Neuronal stem cell (in vitro differentiated cells): ENCODE measurements at regions not wholly inside any gene's neighbourhood (a gene's known extent, or its start where the extent isn't known, plus 50 kb on each side); places are given as distances from the start of the nearest gene placed in this dataset.

Experiments
- DNase-seq: peaks from one replicate; pipeline ENCODE4 v3.0.0-alpha.2; 2013; ENCODE audit warnings: low spot score
- H2AFZ ChIP-seq: one replicate; pipeline ENCODE4 v1.6.1; 2013; ENCODE audit warnings: mild to moderate bottlenecking, low read length, inconsistent platforms
- H2AK5ac ChIP-seq: 2 replicates; pipeline ENCODE4 v1.6.1; 2013; ENCODE audit warnings: low read depth, mild to moderate bottlenecking, inconsistent platforms, low read length, moderate library complexity, mixed read lengths
- H2BK120ac ChIP-seq: 2 replicates; pipeline ENCODE4 v1.6.1; 2013; ENCODE audit warnings: low read depth, mild to moderate bottlenecking, inconsistent platforms, low read length, moderate library complexity, mixed read lengths
- H2BK12ac ChIP-seq: one replicate; pipeline ENCODE4 v1.6.1; 2013; ENCODE audit warnings: low read length, inconsistent platforms
- H2BK15ac ChIP-seq: 2 replicates; pipeline ENCODE4 v1.6.1; 2013; ENCODE audit warnings: mild to moderate bottlenecking, low read length, inconsistent platforms, mixed read lengths
- H2BK5ac ChIP-seq: one replicate; pipeline ENCODE4 v1.6.1; 2013; ENCODE audit warnings: inconsistent platforms, mild to moderate bottlenecking, low read length, moderate library complexity
- H3K14ac ChIP-seq: one replicate; pipeline ENCODE4 v1.6.1; 2013; ENCODE audit warnings: low read length, inconsistent platforms
- H3K18ac ChIP-seq: 2 replicates; pipeline ENCODE4 v1.6.1; 2013; ENCODE audit warnings: low read length, inconsistent platforms
- H3K23ac ChIP-seq: 2 replicates; pipeline ENCODE4 v1.6.1; 2013; ENCODE audit warnings: low read depth, mild to moderate bottlenecking, mixed read lengths, low read length, inconsistent platforms; ENCODE audit not compliant: poor library complexity
- H3K27ac ChIP-seq: replicated peaks from 3 replicates; pipeline ENCODE4 v1.5.1; 2013; ENCODE audit warnings: low read length, inconsistent platforms
- H3K27me3 ChIP-seq, 3 experiments: 2 replicates each; pipeline ENCODE4 v1.6.1; 2013; ENCODE audit warnings: low read length in 3 of 3, mild to moderate bottlenecking in 2 of 3, inconsistent platforms in 1 of 3, low read depth in 1 of 3, mixed read lengths in 1 of 3, moderate library complexity in 1 of 3; ENCODE audit not compliant: control insufficient read depth in 3 of 3, insufficient read depth in 3 of 3
- H3K36me3 ChIP-seq, 2 donors: replicated peaks in 1 of 2; 2 replicates each; pipeline ENCODE4 v1.6.1; 2013; ENCODE audit warnings: low read length in 2 of 2; ENCODE audit not compliant: control insufficient read depth in 2 of 2, insufficient read depth in 2 of 2
- H3K4ac ChIP-seq: 2 replicates; pipeline ENCODE4 v1.6.1; 2013; ENCODE audit warnings: inconsistent platforms, mild to moderate bottlenecking, low read length, moderate library complexity
- H3K4me1 ChIP-seq, 2 donors: 1 replicate in 1 of 2; 2 replicates in 1 of 2; pipeline ENCODE4 v1.6.1; 2013; ENCODE audit warnings: low read length in 2 of 2, low read depth in 1 of 2; ENCODE audit not compliant: control insufficient read depth in 2 of 2, insufficient read depth in 1 of 2
- H3K4me2 ChIP-seq: one replicate; pipeline ENCODE4 v1.6.1; 2013; ENCODE audit warnings: mild to moderate bottlenecking, low read length, inconsistent platforms; ENCODE audit not compliant: insufficient read depth, poor library complexity, severe bottlenecking
- H3K4me3 ChIP-seq, 2 donors: 2 replicates each; pipeline ENCODE4 v1.5.1; 2013; ENCODE audit warnings: low read length in 2 of 2, mild to moderate bottlenecking in 2 of 2, inconsistent platforms in 1 of 2, moderate library complexity in 1 of 2
- H3K79me1 ChIP-seq: one replicate; pipeline ENCODE4 v1.6.1; 2013; ENCODE audit warnings: low read depth, mild to moderate bottlenecking, inconsistent platforms, low read length, moderate library complexity
- H3K9ac ChIP-seq: one replicate; pipeline ENCODE4 v1.6.1; 2013; ENCODE audit warnings: mild to moderate bottlenecking, low read depth, low read length, inconsistent platforms; ENCODE audit not compliant: poor library complexity
- H3K9me3 ChIP-seq, 2 donors: replicated peaks in 1 of 2; 2 replicates each; pipeline versions ENCODE3 to v1.6.1; 2013; ENCODE audit warnings: low read length in 2 of 2, mild to moderate bottlenecking in 2 of 2, inconsistent platforms in 1 of 2, low read depth in 1 of 2, mixed read lengths in 1 of 2, moderate library complexity in 1 of 2; ENCODE audit not compliant: control insufficient read depth in 2 of 2, insufficient read depth in 1 of 2
- H4K8ac ChIP-seq: one replicate; pipeline ENCODE4 v1.6.1; 2013; ENCODE audit warnings: low read depth, mild to moderate bottlenecking, inconsistent platforms, low read length, moderate library complexity
- H4K91ac ChIP-seq: one replicate; pipeline ENCODE4 v1.6.1; 2013; ENCODE audit warnings: low read length, low read depth, mild to moderate bottlenecking, inconsistent platforms; ENCODE audit not compliant: poor library complexity
- WGBS, 2 donors: extraction: QIAGEN DNeasy Blood & Tissue Kit; methylation state at CpG; one replicate each; pipeline ENCODE4 v1.1.7; 2013; ENCODE audit warnings: missing lambda C conversion rate in 2 of 2, mixed read lengths in 1 of 2; ENCODE audit not compliant: insufficient read length in 2 of 2, insufficient replicate concordance in 1 of 2; ENCODE audit errors: extremely low coverage in 2 of 2; 5-methylcytosine and 5-hydroxymethylcytosine counted together

- no peak overlapping the region for H3K4me3 ChIP-seq
- H3K9ac ChIP-seq = no peak overlapping the region
- no peak overlapping the region for H2BK5ac ChIP-seq
- no peak overlapping the region for H4K91ac ChIP-seq
- no peak overlapping the region for H2BK12ac ChIP-seq
- no peak overlapping the region for H3K14ac ChIP-seq
- no peak overlapping the region for H2AK5ac ChIP-seq
- no peak overlapping the region for H4K8ac ChIP-seq
- no peak overlapping the region for H3K4ac ChIP-seq
- H3K27ac ChIP-seq = no peak overlapping the region
- H3K9me3 ChIP-seq = peaks cover 0 to 2% of the 10 kb centered on the region in 2 donors
- no peaks in the 10 kb centered on the region for H3K79me1 ChIP-seq
- H3K23ac ChIP-seq = no peak overlapping the region
- DNase-seq = no peak
- H2BK120ac ChIP-seq = no peak overlapping the region
- no peak overlapping the region for H3K18ac ChIP-seq
- no peaks in the 10 kb centered on the region for H3K36me3 ChIP-seq
- no peak overlapping the region for H3K4me2 ChIP-seq
- H2BK15ac ChIP-seq = no peak overlapping the region
- no peak overlapping the region for H2AFZ ChIP-seq
- H3K4me1 ChIP-seq = peaks cover 0 to 3% of the 10 kb centered on the region in 2 donors
- H3K27me3 ChIP-seq = no peaks in the 10 kb centered on the region
- whole genome bisulfite sequencing, 2 donors = no CpG with 5 or more reads among the region's 4 CpGs
These were observed 151.1 kb upstream of the COX10 start for GRCh38 chr17:13918247-13918646.

- Histone ChIP-seq H3K4me2 (no peak overlapping the region), H3K27ac (no peak overlapping the region), H3K36me3 (no peaks in the 10 kb centered on the region), H2BK12ac (no peak overlapping the region), H2AK5ac (no peak overlapping the region), H3K4ac (no peak overlapping the region), H3K14ac (no peak overlapping the region), H4K91ac (no peak overlapping the region), H2BK120ac (no peak overlapping the region), H3K9me3 (no peaks in the 10 kb centered on the region), H2AFZ (no peak overlapping the region), H3K79me1 (no peaks in the 10 kb centered on the region), H3K9ac (no peak overlapping the region), H3K23ac (no peak overlapping the region), H2BK5ac (no peak overlapping the region), H3K4me1 (peaks cover 0 to 3% of the 10 kb centered on the region in 2 donors), H3K4me3 (no peak overlapping the region), H3K18ac (no peak overlapping the region), H4K8ac (no peak overlapping the region), H2BK15ac (no peak overlapping the region), H3K27me3 (no peaks in the 10 kb centered on the region)
- DNase-seq = no peak
- no CpG with 5 or more reads among the region's 6 CpGs for WGBS, 2 donors
These were observed 149.5 kb upstream of the COX10 start for GRCh38 chr17:13919818-13920217.

- peaks cover 0 to 3% of the 10 kb centered on the region in 2 donors for H3K4me1 ChIP-seq
- H2BK15ac ChIP-seq = no peak overlapping the region
- no peak overlapping the region for H2BK12ac ChIP-seq
- no peak overlapping the region for H4K8ac ChIP-seq
- no peaks in the 10 kb centered on the region for H3K27me3 ChIP-seq
- H3K27ac ChIP-seq = no peak overlapping the region
- no peaks in the 10 kb centered on the region for H3K79me1 ChIP-seq
- H2AK5ac ChIP-seq = no peak overlapping the region
- no peak overlapping the region for H2BK5ac ChIP-seq
- no peak overlapping the region for H3K14ac ChIP-seq
- no CpG with 5 or more reads among the region's 3 CpGs for WGBS, 2 donors
- no peak overlapping the region for H3K18ac ChIP-seq
- no peaks in the 10 kb centered on the region for H3K9me3 ChIP-seq
- H3K4me2 ChIP-seq = no peak overlapping the region
- H3K9ac ChIP-seq = no peak overlapping the region
- H3K23ac ChIP-seq = no peak overlapping the region
- no peak overlapping the region for H3K4ac ChIP-seq
- H2AFZ ChIP-seq = no peak overlapping the region
- no peak for DNase-seq
- H2BK120ac ChIP-seq = no peak overlapping the region
- no peak overlapping the region for H3K4me3 ChIP-seq
- H3K36me3 ChIP-seq = no peaks in the 10 kb centered on the region
- no peak overlapping the region for H4K91ac ChIP-seq
These were observed 148.9 kb upstream of the COX10 start for GRCh38 chr17:13920413-13920812.

- WGBS, 2 donors = no CpG with 5 or more reads among the region's 19 CpGs
- Histone ChIP-seq H4K8ac (no peak overlapping the region), H3K4ac (no peak overlapping the region), H3K18ac (peak overlapping the region; percentile 35), H3K4me2 (no peak overlapping the region), H3K36me3 (no peaks in the 10 kb centered on the region), H2BK120ac (no peak overlapping the region), H3K23ac (no peak overlapping the region), H2AK5ac (no peak overlapping the region), H2BK12ac (no peak overlapping the region), H3K4me3 (no peak overlapping the region), H3K9me3 (no peaks in the 10 kb centered on the region), H3K14ac (no peak overlapping the region), H2BK15ac (no peak overlapping the region), H3K79me1 (no peaks in the 10 kb centered on the region), H3K27ac (no peak overlapping the region), H4K91ac (no peak overlapping the region), H3K4me1 (peaks cover 0 to 3% of the 10 kb centered on the region in 2 donors), H2BK5ac (no peak overlapping the region), H2AFZ (no peak overlapping the region), H3K27me3 (no peaks in the 10 kb centered on the region), H3K9ac (no peak overlapping the region)
- DNase-seq = no peak
These were observed 147.2 kb upstream of the COX10 start for GRCh38 chr17:13921841-13922776.
